ENCODE measurements at regions not wholly inside any gene's neighbourhood (a gene's known extent, or its start where the extent isn't known, plus 50 kb on each side); places are given as distances from the start of the nearest gene placed in this dataset.
"Not testable (repeated sequence)": the region's sequence is repeated elsewhere in the genome, so short reads cannot be mapped to it uniquely, and the experiment has no call there.

- intact Hi-C loops (cut with micrococcal nuclease) = no loop called here
- H3K27me3 Mint-ChIP-seq = no peaks in the 10 kb centered on the region
- no peaks in the 10 kb centered on the region for H3K36me3 Mint-ChIP-seq (ENCODE audit: low read depth)
- no peak overlapping the region for H3K4me3 Mint-ChIP-seq
- no peaks in the 10 kb centered on the region for H3K9me3 Mint-ChIP-seq
- H3K27ac Mint-ChIP-seq = no peak overlapping the region
- H3K4me1 Mint-ChIP-seq (ENCODE audit: low read depth) = peaks cover 38% of the 10 kb centered on the region
These were observed 199.4 kb upstream of the PRSS58 start for GRCh38 chr7:142457146-142457703.

GRCh38 chr7:142455392-142455791, 197.5 kb upstream of the PRSS58 start:
- peaks cover 40% of the 10 kb centered on the region for H3K4me1 Mint-ChIP-seq (ENCODE audit: low read depth)
- H3K27ac Mint-ChIP-seq = no peak overlapping the region
- peaks cover 6% of the 10 kb centered on the region for H3K27me3 Mint-ChIP-seq
- no peak overlapping the region for H3K4me3 Mint-ChIP-seq
- intact Hi-C loops (cut with micrococcal nuclease) = no loop called here
- H3K9me3 Mint-ChIP-seq = no peaks in the 10 kb centered on the region
- H3K36me3 Mint-ChIP-seq (ENCODE audit: low read depth) = no peaks in the 10 kb centered on the region

GRCh38 chr7:142454862-142455261, 197.0 kb upstream of the PRSS58 start:
- Mint-ChIP-seq H3K36me3 (ENCODE audit: low read depth) (no peaks in the 10 kb centered on the region), H3K27ac (no peak overlapping the region), H3K4me3 (no peak overlapping the region), H3K27me3 (peaks cover 6% of the 10 kb centered on the region), H3K9me3 (no peaks in the 10 kb centered on the region), H3K4me1 (ENCODE audit: low read depth) (peaks cover 40% of the 10 kb centered on the region)
- intact Hi-C loops (cut with micrococcal nuclease) = no loop called here

- Mint-ChIP-seq H3K4me3 (no peak overlapping the region), H3K36me3 (ENCODE audit: low read depth) (no peaks in the 10 kb centered on the region), H3K27me3 (peaks cover 6% of the 10 kb centered on the region), H3K9me3 (no peaks in the 10 kb centered on the region), H3K27ac (no peak overlapping the region), H3K4me1 (ENCODE audit: low read depth) (peaks cover 24% of the 10 kb centered on the region)
- intact Hi-C loops (cut with micrococcal nuclease) = no loop called here
These were observed 194.9 kb upstream of the PRSS58 start for GRCh38 chr7:142452791-142453190.

- H3K4me3 Mint-ChIP-seq = no peak overlapping the region
- intact Hi-C loops (cut with micrococcal nuclease) = no loop called here
- H3K27ac Mint-ChIP-seq = no peak overlapping the region
- no peaks in the 10 kb centered on the region for H3K9me3 Mint-ChIP-seq
- H3K27me3 Mint-ChIP-seq = peaks cover 6% of the 10 kb centered on the region
- peaks cover 24% of the 10 kb centered on the region for H3K4me1 Mint-ChIP-seq (ENCODE audit: low read depth)
- H3K36me3 Mint-ChIP-seq (ENCODE audit: low read depth) = no peaks in the 10 kb centered on the region
These were observed 194.0 kb upstream of the PRSS58 start for GRCh38 chr7:142451817-142452216.

- H3K36me3 Mint-ChIP-seq (ENCODE audit: low read depth) = no peaks in the 10 kb centered on the region
- peaks cover 24% of the 10 kb centered on the region for H3K4me1 Mint-ChIP-seq (ENCODE audit: low read depth)
- no peak overlapping the region for H3K27ac Mint-ChIP-seq
- no peak overlapping the region for H3K4me3 Mint-ChIP-seq
- H3K9me3 Mint-ChIP-seq = no peaks in the 10 kb centered on the region
- peaks cover 6% of the 10 kb centered on the region for H3K27me3 Mint-ChIP-seq
- intact Hi-C loops (cut with micrococcal nuclease) = no loop called here
These were observed 193.4 kb upstream of the PRSS58 start for GRCh38 chr7:142451296-142451695.

- intact Hi-C loops (cut with micrococcal nuclease) = no loop called here
- no peak overlapping the region for H3K27ac Mint-ChIP-seq
- peaks cover 24% of the 10 kb centered on the region for H3K4me1 Mint-ChIP-seq (ENCODE audit: low read depth)
These were observed 192.8 kb upstream of the PRSS58 start for GRCh38 chr7:142450695-142451094.

GRCh38 chr7:142450206-142450605, 192.3 kb upstream of the PRSS58 start:
- Mint-ChIP-seq H3K9me3 (no peaks in the 10 kb centered on the region), H3K27ac (no peak overlapping the region), H3K36me3 (ENCODE audit: low read depth) (no peaks in the 10 kb centered on the region), H3K27me3 (peaks cover 6% of the 10 kb centered on the region), H3K4me3 (no peak overlapping the region), H3K4me1 (ENCODE audit: low read depth) (peaks cover 23% of the 10 kb centered on the region)
- intact Hi-C loops (cut with micrococcal nuclease) = no loop called here

More at GRCh38 chr7:142450695-142451094, 192.8 kb upstream of the PRSS58 start:
- H3K4me3 Mint-ChIP-seq = no peak overlapping the region
- no peaks in the 10 kb centered on the region for H3K9me3 Mint-ChIP-seq
- H3K36me3 Mint-ChIP-seq (ENCODE audit: low read depth) = no peaks in the 10 kb centered on the region
- H3K27me3 Mint-ChIP-seq = peaks cover 6% of the 10 kb centered on the region

- intact Hi-C loops (cut with micrococcal nuclease); H3K9me3 Mint-ChIP-seq; H3K4me3 Mint-ChIP-seq; H3K27me3 Mint-ChIP-seq; H3K36me3 Mint-ChIP-seq (ENCODE audit: low read depth); H3K27ac Mint-ChIP-seq: not testable (repeated sequence)
- peaks cover 17% of the 10 kb centered on the region for H3K4me1 Mint-ChIP-seq (ENCODE audit: low read depth)
These were observed 191.0 kb upstream of the PRSS58 start for GRCh38 chr7:142448857-142449256.

- H3K4me1 Mint-ChIP-seq (ENCODE audit: low read depth) = peaks cover 25% of the 10 kb centered on the region
- H3K27ac Mint-ChIP-seq = no peak overlapping the region
- peaks cover 6% of the 10 kb centered on the region for H3K27me3 Mint-ChIP-seq
- H3K4me3 Mint-ChIP-seq = no peak overlapping the region
- H3K9me3 Mint-ChIP-seq = peaks cover 4% of the 10 kb centered on the region
- intact Hi-C loops (cut with micrococcal nuclease) = no loop called here
- no peaks in the 10 kb centered on the region for H3K36me3 Mint-ChIP-seq (ENCODE audit: low read depth)
These were observed 189.9 kb upstream of the PRSS58 start for GRCh38 chr7:142447762-142448161.

- Mint-ChIP-seq H3K4me1 (ENCODE audit: low read depth) (peaks cover 36% of the 10 kb centered on the region), H3K27ac (no peak overlapping the region), H3K27me3 (no peaks in the 10 kb centered on the region), H3K36me3 (ENCODE audit: low read depth) (no peaks in the 10 kb centered on the region), H3K9me3 (peaks cover 8% of the 10 kb centered on the region), H3K4me3 (no peak overlapping the region)
- intact Hi-C loops (cut with micrococcal nuclease) = no loop called here
These were observed 187.3 kb upstream of the PRSS58 start for GRCh38 chr7:142445019-142445686.

- Mint-ChIP-seq H3K27me3 (no peaks in the 10 kb centered on the region), H3K36me3 (ENCODE audit: low read depth) (no peaks in the 10 kb centered on the region), H3K9me3 (peaks cover 8% of the 10 kb centered on the region), H3K4me1 (ENCODE audit: low read depth) (peaks cover 53% of the 10 kb centered on the region), H3K27ac (no peak overlapping the region), H3K4me3 (no peak overlapping the region)
- intact Hi-C loops (cut with micrococcal nuclease) = no loop called here
These were observed 185.6 kb upstream of the PRSS58 start for GRCh38 chr7:142443216-142444010.

- no peak overlapping the region for H3K27ac Mint-ChIP-seq
- peaks cover 8% of the 10 kb centered on the region for H3K9me3 Mint-ChIP-seq
- H3K36me3 Mint-ChIP-seq (ENCODE audit: low read depth) = no peaks in the 10 kb centered on the region
- peaks cover 58% of the 10 kb centered on the region for H3K4me1 Mint-ChIP-seq (ENCODE audit: low read depth)
- H3K4me3 Mint-ChIP-seq = no peak overlapping the region
- intact Hi-C loops (cut with micrococcal nuclease) = no loop called here
- no peaks in the 10 kb centered on the region for H3K27me3 Mint-ChIP-seq
These were observed 184.5 kb upstream of the PRSS58 start for GRCh38 chr7:142442396-142442795.

- Mint-ChIP-seq H3K27me3 (no peaks in the 10 kb centered on the region), H3K4me1 (ENCODE audit: low read depth) (peaks cover 58% of the 10 kb centered on the region)
These were observed 183.1 kb upstream of the PRSS58 start for GRCh38 chr7:142440906-142441411.

More at GRCh38 chr7:142440906-142441411, 183.1 kb upstream of the PRSS58 start:
- Mint-ChIP-seq H3K36me3 (ENCODE audit: low read depth) (peaks cover 5% of the 10 kb centered on the region), H3K4me3 (peak overlapping the region; percentile 23), H3K9me3 (peaks cover 14% of the 10 kb centered on the region), H3K27ac (no peak overlapping the region)
- intact Hi-C loops (cut with micrococcal nuclease) = no loop called here
